ENCODE measurements at regions not wholly inside any gene's neighbourhood (a gene's known extent, or its start where the extent isn't known, plus 50 kb on each side); places are given as distances from the start of the nearest gene placed in this dataset.

- TF ChIP-seq ZBTB7A (IDR thresholded peaks at IDR 0.05; ENCODE audit: low read depth) (no peak), TEAD4 (IDR thresholded peaks at IDR 0.05) (no peak), YY1 (IDR thresholded peaks at IDR 0.05; ENCODE audit: low read depth) (no peak), EGR1 (IDR thresholded peaks at IDR 0.05) (no peak), RAD21 (IDR thresholded peaks at IDR 0.05; ENCODE audit: low read depth) (no peak), TCF12 (IDR thresholded peaks at IDR 0.05; ENCODE audit: low read depth) (no peak), CEBPB (IDR thresholded peaks at IDR 0.05) (no peak), EP300 (IDR thresholded peaks at IDR 0.05; ENCODE audit: borderline replicate concordance) (no peak), USF1 (IDR thresholded peaks at IDR 0.05) (no peak), MAX (IDR thresholded peaks at IDR 0.05) (no peak), REST (IDR thresholded peaks at IDR 0.05; ENCODE audit: low read depth) (no peak), FOXM1 (IDR thresholded peaks at IDR 0.05; ENCODE audit: borderline replicate concordance, low read depth) (no peak), TAF1 (IDR thresholded peaks at IDR 0.05; ENCODE audit: low read depth) (no peak), CREB1 (IDR thresholded peaks at IDR 0.05; ENCODE audit: low read depth) (no peak), NFIC (IDR thresholded peaks at IDR 0.05) (no peak)
Observed at GRCh38 chr20:52270001-52270606, 78.5 kb upstream of the ZFP64 start.

- TF ChIP-seq YY1 (IDR thresholded peaks at IDR 0.05; ENCODE audit: low read depth): no peak
Observed at GRCh38 chr20:52269321-52269720, 77.7 kb upstream of the ZFP64 start.

GRCh38 chr20:52268184-52268749 is 76.7 kb upstream of the ZFP64 start:
- TF ChIP-seq CEBPB (IDR thresholded peaks at IDR 0.05): no peak
- no peak for TF ChIP-seq USF1 (IDR thresholded peaks at IDR 0.05)
- TF ChIP-seq TCF12 (IDR thresholded peaks at IDR 0.05; ENCODE audit: low read depth): no peak
- TF ChIP-seq YY1 (IDR thresholded peaks at IDR 0.05; ENCODE audit: low read depth): no peak
- TF ChIP-seq RAD21 (IDR thresholded peaks at IDR 0.05; ENCODE audit: low read depth): no peak
- TF ChIP-seq FOXM1 (IDR thresholded peaks at IDR 0.05; ENCODE audit: borderline replicate concordance, low read depth): no peak
- TF ChIP-seq REST (IDR thresholded peaks at IDR 0.05; ENCODE audit: low read depth): no peak
- no peak for TF ChIP-seq NFIC (IDR thresholded peaks at IDR 0.05)
- TF ChIP-seq MAX (IDR thresholded peaks at IDR 0.05): no peak
- no peak for TF ChIP-seq CREB1 (IDR thresholded peaks at IDR 0.05; ENCODE audit: low read depth)

GRCh38 chr20:52267418-52267817 is 75.8 kb upstream of the ZFP64 start:
- TF ChIP-seq TCF12 (IDR thresholded peaks at IDR 0.05; ENCODE audit: low read depth) (no peak), EP300 (IDR thresholded peaks at IDR 0.05; ENCODE audit: borderline replicate concordance) (no peak), NFIC (IDR thresholded peaks at IDR 0.05) (no peak), MAX (IDR thresholded peaks at IDR 0.05) (no peak), ZBTB7A (IDR thresholded peaks at IDR 0.05; ENCODE audit: low read depth) (no peak), FOXM1 (IDR thresholded peaks at IDR 0.05; ENCODE audit: borderline replicate concordance, low read depth) (no peak)

GRCh38 chr20:52263757-52264156 is 72.2 kb upstream of the ZFP64 start:
- no peak for TF ChIP-seq FOXM1 (IDR thresholded peaks at IDR 0.05; ENCODE audit: borderline replicate concordance, low read depth)
- TF ChIP-seq YY1 (IDR thresholded peaks at IDR 0.05; ENCODE audit: low read depth): no peak
- no peak for TF ChIP-seq RAD21 (IDR thresholded peaks at IDR 0.05; ENCODE audit: low read depth)
- no peak for TF ChIP-seq EP300 (IDR thresholded peaks at IDR 0.05; ENCODE audit: borderline replicate concordance)
- TF ChIP-seq NFIC (IDR thresholded peaks at IDR 0.05): no peak
- no peak for TF ChIP-seq REST (IDR thresholded peaks at IDR 0.05; ENCODE audit: low read depth)
